ENCODE measurements at regions not wholly inside any gene's neighbourhood (a gene's known extent, or its start where the extent isn't known, plus 50 kb on each side); places are given as distances from the start of the nearest gene placed in this dataset.

DNA sequence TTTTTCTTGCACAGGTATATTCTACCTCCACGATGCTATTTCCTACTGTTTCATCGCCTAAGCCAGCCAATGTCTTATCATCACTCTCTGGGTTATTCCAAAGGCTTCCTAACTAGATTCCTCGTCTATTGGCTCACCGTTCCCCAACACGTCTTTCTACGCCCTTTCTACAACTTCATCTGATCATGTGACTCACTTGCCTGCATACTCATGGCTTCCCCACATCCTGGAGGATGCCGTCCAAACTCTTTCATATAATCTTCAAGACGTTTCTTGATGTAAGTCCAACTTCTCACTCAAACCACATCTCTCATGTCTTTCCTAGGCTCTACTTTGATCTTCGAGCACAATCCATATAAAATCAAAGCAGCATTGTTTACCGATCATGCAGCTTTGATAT is 322.0 kb upstream of the PPARGC1A start:
- TF ChIP-seq, protein P1, sequence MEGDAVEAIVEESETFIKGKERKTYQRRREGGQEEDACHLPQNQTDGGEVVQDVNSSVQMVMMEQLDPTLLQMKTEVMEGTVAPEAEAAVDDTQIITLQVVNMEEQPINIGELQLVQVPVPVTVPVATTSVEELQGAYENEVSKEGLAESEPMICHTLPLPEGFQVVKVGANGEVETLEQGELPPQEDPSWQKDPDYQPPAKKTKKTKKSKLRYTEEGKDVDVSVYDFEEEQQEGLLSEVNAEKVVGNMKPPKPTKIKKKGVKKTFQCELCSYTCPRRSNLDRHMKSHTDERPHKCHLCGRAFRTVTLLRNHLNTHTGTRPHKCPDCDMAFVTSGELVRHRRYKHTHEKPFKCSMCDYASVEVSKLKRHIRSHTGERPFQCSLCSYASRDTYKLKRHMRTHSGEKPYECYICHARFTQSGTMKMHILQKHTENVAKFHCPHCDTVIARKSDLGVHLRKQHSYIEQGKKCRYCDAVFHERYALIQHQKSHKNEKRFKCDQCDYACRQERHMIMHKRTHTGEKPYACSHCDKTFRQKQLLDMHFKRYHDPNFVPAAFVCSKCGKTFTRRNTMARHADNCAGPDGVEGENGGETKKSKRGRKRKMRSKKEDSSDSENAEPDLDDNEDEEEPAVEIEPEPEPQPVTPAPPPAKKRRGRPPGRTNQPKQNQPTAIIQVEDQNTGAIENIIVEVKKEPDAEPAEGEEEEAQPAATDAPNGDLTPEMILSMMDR (IDR thresholded peaks at IDR 0.05), result no peak
- no peak for TF ChIP-seq POLR2A (IDR thresholded peaks at IDR 0.05)
